ENCODE measurements at regions not wholly inside any gene's neighbourhood (a gene's known extent, or its start where the extent isn't known, plus 50 kb on each side); places are given as distances from the start of the nearest gene placed in this dataset.

- no peak for TF ChIP-seq POLR2AphosphoS5 (IDR thresholded peaks at IDR 0.05)
- no peak for TF ChIP-seq CTCF (IDR thresholded peaks at IDR 0.05 in 8 of 11, conservative IDR thresholded peaks at IDR 0.05 in 3 of 11)
- TF ChIP-seq POLR2A (IDR thresholded peaks at IDR 0.05): no peak
Observed at GRCh38 chr16:60120586-60120985, 1386.5 kb upstream of the GOT2 start.
